GM04504 (cell line): ENCODE measurements at regions not wholly inside any gene's neighbourhood (a gene's known extent, or its start where the extent isn't known, plus 50 kb on each side); places are given as distances from the start of the nearest gene placed in this dataset.
"Not testable (repeated sequence)": the region's sequence is repeated elsewhere in the genome, so short reads cannot be mapped to it uniquely, and the experiment has no call there.

Source experiments
- DNase-seq: peaks from one replicate; pipeline ENCODE4 v3.0.0-alpha.2; 2012; ENCODE audit warnings: low read depth

DNA sequence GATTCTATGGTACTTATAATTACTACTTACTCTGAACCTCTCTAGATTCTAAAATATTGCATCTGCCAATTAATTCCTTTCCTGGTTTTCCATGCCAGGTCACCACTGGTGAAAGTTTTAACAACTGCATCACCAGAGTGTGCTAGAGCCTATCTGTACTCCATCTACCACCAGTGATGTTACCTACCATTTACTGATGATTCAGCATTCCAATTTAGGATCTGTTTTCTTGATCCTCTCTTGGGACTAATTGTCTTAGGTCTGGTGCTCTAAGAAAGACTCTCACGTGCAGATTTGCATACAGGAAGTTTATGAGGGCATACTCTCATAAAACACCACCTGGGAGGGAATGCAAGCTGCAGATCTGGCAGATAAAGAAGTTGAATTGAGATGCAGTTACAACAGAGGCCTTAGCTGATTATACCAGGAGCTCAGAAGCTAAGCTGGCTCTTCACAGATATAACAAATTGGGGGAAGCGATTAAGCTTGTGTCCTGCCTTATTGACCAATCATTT, 347.6 kb upstream of the VRK2 start:
- DNase-seq = no peak

DNA sequence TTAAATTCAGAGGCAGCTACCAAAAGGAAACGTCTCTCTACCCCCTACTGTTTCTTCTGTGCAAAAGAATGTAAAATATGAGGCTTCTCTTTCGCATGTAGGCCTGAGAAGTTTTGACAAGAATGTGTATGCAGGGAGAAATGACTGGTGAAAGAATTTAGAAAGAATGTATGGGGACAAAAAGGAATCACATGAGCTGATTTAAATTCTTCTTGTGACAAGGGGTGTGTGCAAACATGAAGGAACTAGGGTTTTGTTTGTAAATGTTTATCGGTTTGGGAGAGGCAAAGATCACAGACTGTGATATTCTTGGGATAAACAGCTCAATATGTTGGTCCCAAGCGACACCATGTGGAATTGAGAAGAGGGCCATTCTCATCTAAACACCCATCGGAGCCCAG, 345.2 kb upstream of the VRK2 start:
- DNase-seq = no peak

- no peak for DNase-seq
Observed at GRCh38 chr2:57703407-57703806, 343.2 kb upstream of the VRK2 start.

DNA sequence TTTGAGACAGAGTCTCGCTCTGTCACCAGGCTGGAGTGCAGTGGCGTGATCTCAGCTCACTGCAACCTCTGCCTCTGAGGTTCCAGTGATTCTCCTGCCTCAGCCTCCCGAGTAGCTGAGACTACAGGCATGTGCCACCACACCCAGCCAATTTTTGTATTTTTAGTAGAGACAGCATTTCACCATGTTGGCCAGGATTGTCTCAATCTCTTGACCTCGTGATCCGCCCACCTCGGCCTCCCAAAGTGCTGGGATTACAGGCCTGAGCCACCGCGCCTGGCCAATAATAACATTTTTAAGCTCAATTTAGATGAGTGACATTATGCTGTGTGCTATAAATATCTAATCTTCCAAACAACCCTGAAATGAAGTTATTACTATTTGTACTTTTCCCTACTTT, 338.8 kb upstream of the VRK2 start:
- DNase-seq = not testable (repeated sequence)

DNA sequence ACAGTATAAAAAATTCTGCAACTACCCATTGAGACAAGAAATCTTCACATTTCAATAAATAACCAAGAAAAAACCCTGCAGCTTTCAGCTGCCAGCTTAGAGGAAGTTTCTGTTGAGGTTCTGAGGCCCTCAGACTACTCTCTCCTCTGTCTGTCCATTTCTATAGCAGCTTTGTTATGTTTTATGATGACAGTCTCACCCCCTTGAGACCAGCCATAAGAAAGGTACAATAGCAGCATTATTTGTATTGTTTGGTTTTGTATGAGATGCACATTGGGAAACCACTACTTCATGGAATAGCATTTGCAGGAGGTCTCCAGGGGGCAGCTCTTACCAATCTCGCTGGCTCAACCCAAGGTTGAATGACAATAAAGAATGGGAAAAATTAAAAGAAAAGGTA, 334.6 kb upstream of the VRK2 start:
- no peak for DNase-seq

GRCh38 chr2:57720728-57721627, 325.6 kb upstream of the VRK2 start:
- DNase-seq = peak; percentile 22

GRCh38 chr2:57725337-57725947, 321.2 kb upstream of the VRK2 start:
- no peak for DNase-seq

DNA sequence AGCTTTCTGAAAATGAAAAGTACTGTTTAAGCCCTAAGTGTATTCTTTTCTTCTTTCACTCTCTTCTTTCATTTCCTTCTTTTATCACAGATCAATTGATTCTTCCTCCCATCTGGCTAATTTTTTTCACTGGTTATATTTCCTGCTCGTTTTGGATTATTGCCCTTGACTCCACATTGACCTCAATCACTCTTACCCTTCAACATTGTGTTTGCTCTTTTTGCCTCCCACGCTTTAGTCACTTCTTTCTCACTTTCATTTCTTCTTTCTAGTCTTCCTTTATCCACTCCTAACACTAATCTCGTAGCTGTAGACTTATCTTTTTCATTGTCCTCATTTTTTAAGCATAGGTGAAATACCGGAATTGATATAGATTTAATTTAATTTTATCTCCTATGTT, 320.3 kb upstream of the VRK2 start:
- no peak for DNase-seq

DNA sequence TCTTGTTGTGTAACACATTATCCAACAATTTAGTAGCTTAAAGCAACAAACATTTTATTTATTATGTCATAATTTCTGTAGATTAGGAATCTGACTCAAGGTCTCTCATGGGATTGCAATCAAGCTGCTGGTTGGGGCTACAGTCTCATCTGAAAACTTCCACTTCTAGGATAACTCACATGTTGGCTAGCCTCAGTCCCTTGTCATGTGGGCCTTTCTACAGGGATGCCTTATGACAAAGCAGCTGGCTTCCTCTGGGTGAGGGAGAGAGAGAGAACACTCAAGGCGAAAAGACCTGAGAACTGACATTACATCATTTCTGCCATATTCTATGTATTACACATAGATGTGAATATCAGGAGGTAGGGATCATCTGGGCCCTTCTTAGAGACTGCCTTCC, 317.9 kb upstream of the VRK2 start:
- DNase-seq = no peak

- DNase-seq = no peak
Observed at GRCh38 chr2:57733956-57734355, 312.6 kb upstream of the VRK2 start.

- no peak for DNase-seq
Observed at GRCh38 chr2:57740891-57741290, 305.7 kb upstream of the VRK2 start.

DNA sequence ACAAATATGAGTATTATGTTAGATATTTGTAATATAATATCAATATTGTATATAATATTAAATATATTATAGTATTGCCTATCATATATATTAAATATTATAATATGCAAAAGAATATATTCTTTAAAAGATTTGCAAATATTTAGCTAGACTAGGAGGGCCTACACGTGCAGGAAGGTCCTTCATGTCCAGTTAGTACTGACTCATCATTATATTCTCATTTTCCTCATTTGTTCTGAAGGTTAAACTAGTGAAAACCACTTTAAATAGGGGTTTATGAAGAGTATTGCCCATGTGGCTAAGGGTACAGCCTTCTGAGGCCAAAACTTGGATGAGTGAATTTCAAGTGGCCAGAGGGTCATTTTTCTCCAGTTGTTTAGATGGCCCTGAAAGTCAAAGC, 293.0 kb upstream of the VRK2 start:
- DNase-seq = no peak

DNA sequence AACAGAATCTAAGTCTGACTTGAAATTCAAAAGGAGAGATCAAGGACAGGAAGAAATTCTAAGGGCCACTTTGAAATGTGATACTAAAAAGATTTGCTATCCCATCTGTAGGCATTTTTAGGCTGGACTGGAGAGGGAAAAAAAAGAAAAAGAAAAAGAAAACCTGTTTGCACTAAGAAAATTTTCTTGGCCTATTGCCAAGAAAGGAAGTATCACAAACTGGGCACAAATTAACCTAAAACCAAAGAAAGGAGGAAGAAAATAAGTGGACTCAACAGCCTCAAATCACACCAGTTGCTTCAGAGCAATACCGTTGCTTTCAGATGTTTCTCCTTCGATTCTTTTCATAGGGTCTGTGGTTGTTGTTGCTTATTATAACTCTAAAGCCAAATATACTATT, 287.9 kb upstream of the VRK2 start:
- no peak for DNase-seq

DNA sequence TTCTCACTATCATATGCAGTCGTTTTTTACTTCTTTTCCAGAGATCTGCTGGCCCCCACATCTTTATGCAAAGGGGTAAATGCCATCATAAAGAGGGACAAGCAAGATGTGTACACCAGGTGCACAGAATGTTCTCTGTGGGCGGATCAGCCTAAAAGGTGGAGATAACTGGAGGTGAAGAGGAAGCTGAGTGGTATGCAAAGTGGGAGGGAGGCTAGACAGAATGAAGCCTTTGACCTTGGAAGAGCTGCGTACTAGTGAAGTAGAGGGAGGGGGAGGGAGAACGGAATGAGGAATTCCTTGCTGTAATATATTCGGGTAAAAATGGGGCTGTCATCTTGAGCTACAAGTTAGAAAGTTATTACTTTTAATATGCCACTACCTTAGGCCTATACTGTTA, 287.5 kb upstream of the VRK2 start:
- no peak for DNase-seq

- DNase-seq = peak; percentile 42
Observed at GRCh38 chr2:57759822-57760300, 286.7 kb upstream of the VRK2 start.

GRCh38 chr2:57760381-57760801, 286.2 kb upstream of the VRK2 start:
- no peak for DNase-seq

DNA sequence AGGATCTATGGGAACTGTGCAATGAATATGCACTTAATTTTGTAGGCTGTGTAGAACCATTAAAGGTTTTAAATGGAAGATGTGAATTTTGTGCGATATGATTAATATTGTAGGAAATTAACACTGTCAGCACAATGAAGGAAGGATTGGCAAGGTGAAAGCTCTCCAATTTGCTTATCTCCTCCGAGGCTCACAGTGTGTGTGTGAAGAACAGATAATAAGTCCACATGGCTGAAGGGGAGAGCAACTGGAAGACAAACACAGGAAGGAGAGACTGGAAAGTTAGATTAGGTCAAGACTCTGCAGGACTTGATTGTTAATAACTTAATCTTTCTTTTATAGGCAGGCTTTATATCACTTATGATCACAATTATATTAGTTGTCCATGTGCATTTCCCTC, 269.7 kb upstream of the VRK2 start:
- no peak for DNase-seq

GRCh38 chr2:57782587-57782986, 264.0 kb upstream of the VRK2 start:
- DNase-seq = no peak

- DNase-seq = no peak
Observed at GRCh38 chr2:57793310-57793709, 253.3 kb upstream of the VRK2 start.

GRCh38 chr2:57796527-57796926, 250.1 kb upstream of the VRK2 start:
- no peak for DNase-seq

GRCh38 chr2:57798346-57798745, 248.3 kb upstream of the VRK2 start:
- DNase-seq = no peak

DNA sequence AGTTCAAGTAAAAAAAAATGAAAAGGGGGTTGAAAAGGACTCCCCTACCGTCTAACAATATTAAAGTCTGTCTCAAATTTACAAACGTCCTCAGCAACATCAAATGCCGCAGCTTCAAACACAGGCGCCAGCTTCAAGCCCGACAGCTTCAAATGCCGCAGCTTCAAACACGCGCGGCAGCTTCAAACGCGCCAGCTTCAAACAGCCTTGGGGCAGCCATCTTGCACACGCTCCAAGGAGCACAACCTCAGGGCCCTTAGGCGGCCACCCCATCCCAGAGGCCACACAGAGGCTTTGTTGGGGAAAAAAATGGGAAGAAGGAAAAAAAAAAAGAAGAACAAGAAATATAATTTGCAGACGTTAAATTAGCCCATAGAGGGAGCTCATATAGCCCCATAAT, 244.4 kb upstream of the VRK2 start:
- DNase-seq = no peak

GRCh38 chr2:57804971-57805370, 241.6 kb upstream of the VRK2 start:
- no peak for DNase-seq
